ENCODE measurements at regions not wholly inside any gene's neighbourhood (a gene's known extent, or its start where the extent isn't known, plus 50 kb on each side); places are given as distances from the start of the nearest gene placed in this dataset.
"Not testable (repeated sequence)": the region's sequence is repeated elsewhere in the genome, so short reads cannot be mapped to it uniquely, and the experiment has no call there.

- no peak for DNase-seq (ENCODE audit: low read depth)
Observed at GRCh38 chr3:87796137-87796842, 262.5 kb downstream of the CGGBP1 start.

GRCh38 chr3:87795701-87796100 lies 263.1 kb downstream of the CGGBP1 start:
- no peak for DNase-seq (ENCODE audit: low read depth)

GRCh38 chr3:87793337-87793877 lies 265.4 kb downstream of the CGGBP1 start:
- DNase-seq (ENCODE audit: low read depth), result no peak

GRCh38 chr3:87792534-87793336 lies 266.1 kb downstream of the CGGBP1 start, which contains the start of gene HTR1F:
Gene HTR1F, plus strand, starts transcription at chr3:87792706.
- DNase-seq (ENCODE audit: low read depth), result peak; percentile 38

GRCh38 chr3:87792198-87792533 lies 266.6 kb downstream of the CGGBP1 start:
- DNase-seq (ENCODE audit: low read depth), result peak; percentile 11

GRCh38 chr3:87791248-87792027 lies 267.4 kb downstream of the CGGBP1 start:
- no peak for DNase-seq (ENCODE audit: low read depth)

GRCh38 chr3:87789049-87789448 lies 269.8 kb downstream of the CGGBP1 start:
- not testable (repeated sequence) for DNase-seq (ENCODE audit: low read depth)

GRCh38 chr3:87788516-87788915 lies 270.3 kb downstream of the CGGBP1 start:
- no peak for DNase-seq (ENCODE audit: low read depth)

GRCh38 chr3:87780811-87781210 lies 278.0 kb downstream of the CGGBP1 start:
- no peak for DNase-seq (ENCODE audit: low read depth)

- DNase-seq (ENCODE audit: low read depth), result no peak
Observed at GRCh38 chr3:87778876-87779275, 279.9 kb downstream of the CGGBP1 start.

- peak; percentile 47 for DNase-seq (ENCODE audit: low read depth)
Observed at GRCh38 chr3:87771337-87772192, 287.2 kb downstream of the CGGBP1 start.

- DNase-seq (ENCODE audit: low read depth), result peak; percentile 5
Observed at GRCh38 chr3:87766721-87767120, 292.1 kb downstream of the CGGBP1 start.

- no peak for DNase-seq (ENCODE audit: low read depth)
Observed at GRCh38 chr3:87765256-87765655, 293.5 kb downstream of the CGGBP1 start.

- no peak for DNase-seq (ENCODE audit: low read depth)
Observed at GRCh38 chr3:87761795-87762194, 297.0 kb downstream of the CGGBP1 start.

- DNase-seq (ENCODE audit: low read depth), result no peak
Observed at GRCh38 chr3:87761341-87761740, 297.5 kb downstream of the CGGBP1 start.

GRCh38 chr3:87756616-87757015 lies 302.2 kb downstream of the CGGBP1 start:
- no peak for DNase-seq (ENCODE audit: low read depth)

- DNase-seq (ENCODE audit: low read depth), result no peak
Observed at GRCh38 chr3:87755852-87756251, 303.0 kb downstream of the CGGBP1 start.

- DNase-seq (ENCODE audit: low read depth), result no peak
Observed at GRCh38 chr3:87742250-87742649, 316.6 kb downstream of the CGGBP1 start.

- not testable (repeated sequence) for DNase-seq (ENCODE audit: low read depth)
Observed at GRCh38 chr3:87740894-87741293, 317.9 kb downstream of the CGGBP1 start.

- peak; percentile 19 for DNase-seq (ENCODE audit: low read depth)
Observed at GRCh38 chr3:87737817-87738216, 321.0 kb downstream of the CGGBP1 start.
